ENCODE measurements at regions not wholly inside any gene's neighbourhood (a gene's known extent, or its start where the extent isn't known, plus 50 kb on each side); places are given as distances from the start of the nearest gene placed in this dataset.

- Histone ChIP-seq H3K9ac (replicated peaks; ENCODE audit: extremely low read depth, insufficient read depth, low read length) (no peak overlapping the region), H3K9me3 (replicated peaks; ENCODE audit: control insufficient read depth, insufficient read depth, low read length) (peaks cover 2% of the 10 kb centered on the region), H3K4me3 (replicated peaks in 1 of 3; ENCODE audit: insufficient read depth in 1 of 3, low read depth in 1 of 3, low read length in 3 of 3) (no peak overlapping the region), H2AFZ (ENCODE audit: low read depth, low read length) (no peak overlapping the region), H3K4me1 (ENCODE audit: control insufficient read depth, extremely low read depth, insufficient read depth, low read length) (no peaks in the 10 kb centered on the region), H3K27ac (ENCODE audit: insufficient read depth, low read depth, low read length) (no peak overlapping the region), H3K9me1 (replicated peaks; ENCODE audit: control insufficient read depth, extremely low read depth, insufficient read depth, low read length) (no peaks in the 10 kb centered on the region), H3K4me2 (ENCODE audit: insufficient read depth, low read length) (no peak overlapping the region), H3K27me3 (ENCODE audit: control insufficient read depth in 2 of 2, insufficient read depth in 2 of 2, low read length in 2 of 2) (no peaks in the 10 kb centered on the region), H3K79me2 (ENCODE audit: control insufficient read depth, insufficient read depth, low read length) (no peaks in the 10 kb centered on the region), H3K36me3 (ENCODE audit: control insufficient read depth in 2 of 2, extremely low read depth in 1 of 2, insufficient read depth in 2 of 2, low read length in 2 of 2) (no peaks in the 10 kb centered on the region), H4K20me1 (replicated peaks; ENCODE audit: control insufficient read depth, extremely low read depth, insufficient read depth, low read length) (no peaks in the 10 kb centered on the region)
- ChIA-PET CTCF (no interaction called here), POLR2A (no interaction called here)
- no TSS peak for BruUV-seq (replicated peaks)
- TF ChIP-seq MYC (IDR thresholded peaks at IDR 0.05; ENCODE audit: low read depth, low read length) (no peak), EZH2 (IDR thresholded peaks at IDR 0.05; ENCODE audit: borderline replicate concordance, low read depth, low read length, severe bottlenecking) (no peak), MAX (IDR thresholded peaks at IDR 0.05; ENCODE audit: insufficient read depth, insufficient read length) (no peak), JUN (IDR thresholded peaks at IDR 0.05; ENCODE audit: borderline replicate concordance, insufficient read depth, insufficient read length, low read depth) (no peak), POLR2AphosphoS5 (IDR thresholded peaks at IDR 0.05; ENCODE audit: insufficient read depth, low read depth, low read length) (no peak), CTCF (IDR thresholded peaks at IDR 0.05; ENCODE audit: extremely low read depth in 1 of 2, insufficient read depth in 1 of 2, low read depth in 1 of 2, low read length in 2 of 2) (no peak), GATA2 (IDR thresholded peaks at IDR 0.05; ENCODE audit: insufficient read depth, insufficient read length, low read depth, low read length) (no peak), FOS (IDR thresholded peaks at IDR 0.05; ENCODE audit: borderline replicate concordance, insufficient read depth, low read length) (no peak), POLR2A (IDR thresholded peaks at IDR 0.05; ENCODE audit: low read depth, low read length) (no peak)
- FAIRE-seq = no peak
- intact Hi-C loops (cut with micrococcal nuclease) = no loop called here
- dilution Hi-C loops (cut with MboI; ENCODE audit: extremely low pct_ligation_motif_present, low sequenced_read_pairs) = no loop called here
- DNase-seq (ENCODE audit: low read depth, low spot score) = no peak
These were observed 105.4 kb downstream of the DMRT2 start for GRCh38 chr9:1155602-1156001.

Measured in endothelial cell of umbilical vein (primary cell).